Activated naive CD8-positive, alpha-beta T cell treated with anti-CD3 and anti-CD28 coated beads, Interleukin-2, amount 50 U/mL, for 24 hours (primary cell): ENCODE measurements at regions not wholly inside any gene's neighbourhood (a gene's known extent, or its start where the extent isn't known, plus 50 kb on each side); places are given as distances from the start of the nearest gene placed in this dataset.

Source experiments
- ATAC-seq: fragments of 150-1000 bp; cut with Tn5 transposase; one replicate; pipeline ENCODE4 v1.10.0; 2021
- DNase-seq: peaks from one replicate; pipeline ENCODE4 v3.0.0; 2021
- H3K27ac Mint-ChIP-seq: one replicate; pipeline ENCODE4 v1.8.0; 2021; ENCODE audit warnings: mild to moderate bottlenecking, mixed read lengths
- H3K27me3 Mint-ChIP-seq: one replicate; pipeline ENCODE4 v1.8.0; 2021; ENCODE audit warnings: mixed read lengths
- H3K36me3 Mint-ChIP-seq: one replicate; pipeline ENCODE4 v1.8.0; 2021; ENCODE audit warnings: low read depth, mixed read lengths
- H3K4me1 Mint-ChIP-seq: one replicate; pipeline ENCODE4 v1.8.0; 2021; ENCODE audit warnings: mixed read lengths
- H3K4me3 Mint-ChIP-seq: one replicate; pipeline ENCODE4 v1.8.0; 2021; ENCODE audit warnings: mild to moderate bottlenecking, moderate library complexity, mixed read lengths
- H3K9me3 Mint-ChIP-seq: one replicate; pipeline ENCODE4 v1.8.0; 2021; ENCODE audit warnings: mixed read lengths

DNA sequence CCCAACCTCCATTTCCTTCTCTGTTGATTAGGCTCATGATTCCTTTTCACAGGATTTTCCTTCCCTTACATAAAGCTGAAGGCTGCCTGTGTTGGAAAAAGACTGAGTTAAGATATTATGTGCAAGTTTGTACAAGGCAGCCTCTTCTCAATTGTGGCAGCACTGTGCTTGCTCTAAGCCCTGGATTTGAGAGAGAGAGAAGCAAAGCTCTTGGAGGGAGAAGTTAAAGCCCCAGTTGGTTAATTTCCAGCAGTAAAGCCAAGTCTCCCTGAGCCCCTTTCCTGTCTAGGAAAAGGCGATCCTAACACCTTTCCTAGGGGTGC is 128.3 kb upstream of the SESN3 start:
- H3K9me3 Mint-ChIP-seq = no peaks in the 10 kb centered on the region
- H3K4me3 Mint-ChIP-seq = no peak overlapping the region
- no peaks in the 10 kb centered on the region for H3K36me3 Mint-ChIP-seq
- DNase-seq (no peak), ATAC-seq (no peak)
- no peak overlapping the region for H3K27ac Mint-ChIP-seq
- H3K27me3 Mint-ChIP-seq = no peaks in the 10 kb centered on the region
- H3K4me1 Mint-ChIP-seq = no peaks in the 10 kb centered on the region

- no peaks in the 10 kb centered on the region for H3K9me3 Mint-ChIP-seq
- ATAC-seq = no peak
- no peak for DNase-seq
- H3K36me3 Mint-ChIP-seq = no peaks in the 10 kb centered on the region
- no peak overlapping the region for H3K4me3 Mint-ChIP-seq
- no peak overlapping the region for H3K27ac Mint-ChIP-seq
- H3K4me1 Mint-ChIP-seq = no peaks in the 10 kb centered on the region
- no peaks in the 10 kb centered on the region for H3K27me3 Mint-ChIP-seq
These were observed 127.7 kb upstream of the SESN3 start for GRCh38 chr11:95358511-95359340.

DNA sequence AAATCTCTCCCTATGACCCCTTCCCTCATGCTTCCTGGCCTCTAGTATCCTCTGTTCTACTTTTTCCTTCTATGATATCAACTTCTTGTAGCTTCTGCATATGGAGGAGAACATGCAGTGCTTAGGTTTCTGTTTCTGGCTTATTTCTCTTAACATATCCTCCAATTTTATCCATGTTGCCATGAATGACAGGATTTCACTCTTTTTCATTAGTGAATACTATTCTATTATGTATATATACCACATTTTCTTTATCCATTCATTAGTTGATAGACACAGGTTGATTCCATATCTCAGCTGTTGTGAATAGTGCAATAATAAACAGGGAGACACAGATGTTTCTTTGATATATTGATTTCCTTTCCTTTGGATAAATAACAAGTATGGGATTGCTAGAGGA is 123.3 kb upstream of the SESN3 start:
- ATAC-seq (no peak), DNase-seq (no peak)
- Mint-ChIP-seq H3K4me3 (no peak overlapping the region), H3K27me3 (no peaks in the 10 kb centered on the region), H3K27ac (no peak overlapping the region), H3K9me3 (peaks cover 6% of the 10 kb centered on the region), H3K4me1 (no peaks in the 10 kb centered on the region), H3K36me3 (no peaks in the 10 kb centered on the region)

GRCh38 chr11:95353706-95354105 is 122.7 kb upstream of the SESN3 start:
- ATAC-seq (no peak), DNase-seq (no peak)
- Mint-ChIP-seq H3K4me3 (no peak overlapping the region), H3K27me3 (no peaks in the 10 kb centered on the region), H3K4me1 (no peaks in the 10 kb centered on the region), H3K36me3 (peaks cover 3% of the 10 kb centered on the region), H3K27ac (no peak overlapping the region), H3K9me3 (peaks cover 12% of the 10 kb centered on the region)

GRCh38 chr11:95352733-95353346 is 121.8 kb upstream of the SESN3 start:
- Mint-ChIP-seq H3K9me3 (peaks cover 17% of the 10 kb centered on the region), H3K4me3 (no peak overlapping the region), H3K4me1 (no peaks in the 10 kb centered on the region), H3K36me3 (peaks cover 6% of the 10 kb centered on the region), H3K27me3 (no peaks in the 10 kb centered on the region), H3K27ac (no peak overlapping the region)
- DNase-seq (no peak), ATAC-seq (no peak)

DNA sequence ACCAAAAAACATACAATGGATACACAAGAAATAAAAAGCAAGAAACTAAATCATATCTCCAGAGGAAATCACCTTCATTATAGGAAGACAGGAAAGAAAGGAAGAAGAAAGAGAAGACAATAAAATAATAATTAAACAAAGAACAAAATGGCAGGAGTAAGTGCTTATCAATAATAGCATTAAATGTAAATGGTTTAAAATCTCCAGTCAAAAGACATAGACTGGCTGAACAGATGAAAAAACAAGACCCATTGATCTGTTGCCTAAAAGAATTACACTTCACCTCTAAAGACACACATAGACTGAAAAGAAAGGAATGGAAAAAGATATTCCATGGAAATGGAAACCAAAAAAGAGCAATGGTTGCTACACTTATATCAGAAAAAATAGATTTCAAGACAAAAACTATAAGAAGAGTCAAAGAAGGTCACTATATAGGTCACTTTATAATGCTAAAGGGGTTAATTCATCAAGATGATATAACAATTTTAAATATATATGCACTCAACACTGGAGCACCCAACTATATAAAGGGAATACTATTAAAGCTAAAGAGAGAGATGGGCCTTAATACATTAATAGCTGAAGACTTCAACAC is 118.4 kb upstream of the SESN3 start:
- peaks cover 6% of the 10 kb centered on the region for H3K36me3 Mint-ChIP-seq
- DNase-seq (no peak), ATAC-seq (no peak)
- H3K4me3 Mint-ChIP-seq = no peak overlapping the region
- H3K4me1 Mint-ChIP-seq = peaks cover 19% of the 10 kb centered on the region
- no peak overlapping the region for H3K27ac Mint-ChIP-seq
- peaks cover 17% of the 10 kb centered on the region for H3K9me3 Mint-ChIP-seq
- H3K27me3 Mint-ChIP-seq = no peaks in the 10 kb centered on the region

GRCh38 chr11:95346265-95346664 is 115.3 kb upstream of the SESN3 start:
- Mint-ChIP-seq H3K4me3 (no peak overlapping the region), H3K27me3 (no peaks in the 10 kb centered on the region), H3K36me3 (peaks cover 6% of the 10 kb centered on the region), H3K9me3 (peaks cover 17% of the 10 kb centered on the region), H3K27ac (peak overlapping the region; percentile 56), H3K4me1 (peaks cover 35% of the 10 kb centered on the region)
- ATAC-seq (peak; percentile 45), DNase-seq (no peak)

DNA sequence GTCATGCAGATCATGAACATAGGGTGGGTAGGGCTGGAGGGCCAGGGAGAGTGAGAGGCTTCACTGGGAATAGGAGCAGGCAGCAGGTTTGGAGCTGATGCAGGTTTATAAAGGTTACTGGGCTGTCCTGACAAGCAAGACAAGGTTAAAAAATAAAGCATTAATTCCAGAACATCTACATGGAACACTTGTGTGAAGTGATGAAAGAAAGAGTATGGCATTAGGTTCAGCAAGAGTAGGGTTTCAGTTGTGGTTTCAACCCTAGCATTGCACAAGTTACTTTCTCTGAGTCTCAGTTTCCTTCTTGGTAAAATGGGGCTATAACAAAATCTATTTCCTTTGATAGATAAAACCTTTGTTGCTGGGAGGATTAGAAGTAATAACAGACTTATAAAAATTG is 114.6 kb upstream of the SESN3 start:
- Mint-ChIP-seq H3K36me3 (peaks cover 6% of the 10 kb centered on the region), H3K4me3 (no peak overlapping the region), H3K27me3 (no peaks in the 10 kb centered on the region), H3K9me3 (peaks cover 17% of the 10 kb centered on the region), H3K4me1 (peaks cover 35% of the 10 kb centered on the region), H3K27ac (peak overlapping the region; percentile 76)
- peak; percentile 65 for ATAC-seq
- no peak for DNase-seq

- no peak overlapping the region for H3K4me3 Mint-ChIP-seq
- peaks cover 6% of the 10 kb centered on the region for H3K36me3 Mint-ChIP-seq
- H3K27me3 Mint-ChIP-seq = no peaks in the 10 kb centered on the region
- peaks cover 17% of the 10 kb centered on the region for H3K9me3 Mint-ChIP-seq
- ATAC-seq (no peak), DNase-seq (no peak)
- peaks cover 35% of the 10 kb centered on the region for H3K4me1 Mint-ChIP-seq
- H3K27ac Mint-ChIP-seq = peak overlapping the region; percentile 76
These were observed 114.1 kb upstream of the SESN3 start for GRCh38 chr11:95344932-95345642.

DNA sequence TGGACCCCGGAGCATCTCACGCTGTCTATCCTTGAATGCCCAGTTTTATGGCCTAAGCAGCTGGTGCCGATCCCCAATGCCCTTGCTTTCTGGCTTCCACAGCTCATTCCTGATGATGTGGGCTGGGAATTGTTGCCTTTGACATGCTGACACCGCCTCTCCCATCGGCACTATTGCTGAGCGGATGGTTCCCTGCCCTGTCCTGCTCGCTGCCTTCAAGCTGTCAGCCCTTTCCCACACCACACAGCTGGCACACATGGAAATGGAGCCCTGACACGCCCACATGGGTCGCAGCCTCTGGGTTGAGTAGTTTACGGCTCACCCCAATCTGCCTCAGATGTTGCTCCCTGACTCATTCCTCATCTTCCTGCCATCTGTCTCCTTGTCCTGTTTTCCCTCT is 110.2 kb upstream of the SESN3 start:
- ATAC-seq (no peak), DNase-seq (no peak)
- no peak overlapping the region for H3K4me3 Mint-ChIP-seq
- no peaks in the 10 kb centered on the region for H3K27me3 Mint-ChIP-seq
- H3K36me3 Mint-ChIP-seq = no peaks in the 10 kb centered on the region
- H3K9me3 Mint-ChIP-seq = no peaks in the 10 kb centered on the region
- no peak overlapping the region for H3K27ac Mint-ChIP-seq
- peaks cover 34% of the 10 kb centered on the region for H3K4me1 Mint-ChIP-seq

DNA sequence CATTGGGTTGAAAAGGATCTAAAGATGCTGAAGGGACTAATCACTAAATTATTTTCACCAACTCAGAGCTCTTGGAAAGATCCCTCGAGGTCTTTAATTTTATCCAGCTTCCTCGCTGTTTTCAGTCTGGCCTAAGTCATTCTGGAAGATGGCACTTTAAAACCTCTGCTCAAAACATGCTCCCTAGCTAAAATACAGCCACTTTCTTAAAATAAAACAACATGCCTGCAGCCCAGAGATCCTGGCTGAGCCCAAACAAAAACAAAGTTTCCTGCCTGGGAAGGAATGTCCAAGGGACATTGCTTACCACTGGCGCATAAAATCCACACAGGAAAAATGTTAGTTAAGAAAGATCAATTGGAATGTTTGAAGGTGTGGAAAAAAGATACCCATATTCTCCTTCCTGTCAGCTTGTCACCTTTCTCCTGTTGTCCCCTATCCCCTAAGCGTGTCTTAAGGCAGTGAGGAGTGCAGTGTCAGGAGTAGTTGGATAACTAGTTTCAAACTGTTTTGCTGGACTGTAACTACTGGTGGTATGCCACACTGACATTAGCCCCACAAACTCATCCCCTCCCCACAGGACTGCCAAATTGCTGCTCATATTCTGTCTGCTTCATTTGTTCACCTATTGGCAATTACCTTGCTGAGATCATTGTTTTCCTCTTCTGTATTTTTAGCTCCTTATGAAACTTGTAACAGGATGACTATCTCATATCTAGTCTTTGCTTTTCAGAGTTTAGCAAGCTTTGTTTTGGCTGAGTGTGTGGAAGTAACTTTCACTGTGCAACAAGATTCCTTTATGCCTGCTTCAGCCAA is 108.3 kb upstream of the SESN3 start:
- DNase-seq (no peak), ATAC-seq (no peak)
- no peaks in the 10 kb centered on the region for H3K36me3 Mint-ChIP-seq
- no peaks in the 10 kb centered on the region for H3K27me3 Mint-ChIP-seq
- H3K9me3 Mint-ChIP-seq = no peaks in the 10 kb centered on the region
- H3K4me3 Mint-ChIP-seq = no peak overlapping the region
- no peak overlapping the region for H3K27ac Mint-ChIP-seq
- H3K4me1 Mint-ChIP-seq = peaks cover 22% of the 10 kb centered on the region

DNA sequence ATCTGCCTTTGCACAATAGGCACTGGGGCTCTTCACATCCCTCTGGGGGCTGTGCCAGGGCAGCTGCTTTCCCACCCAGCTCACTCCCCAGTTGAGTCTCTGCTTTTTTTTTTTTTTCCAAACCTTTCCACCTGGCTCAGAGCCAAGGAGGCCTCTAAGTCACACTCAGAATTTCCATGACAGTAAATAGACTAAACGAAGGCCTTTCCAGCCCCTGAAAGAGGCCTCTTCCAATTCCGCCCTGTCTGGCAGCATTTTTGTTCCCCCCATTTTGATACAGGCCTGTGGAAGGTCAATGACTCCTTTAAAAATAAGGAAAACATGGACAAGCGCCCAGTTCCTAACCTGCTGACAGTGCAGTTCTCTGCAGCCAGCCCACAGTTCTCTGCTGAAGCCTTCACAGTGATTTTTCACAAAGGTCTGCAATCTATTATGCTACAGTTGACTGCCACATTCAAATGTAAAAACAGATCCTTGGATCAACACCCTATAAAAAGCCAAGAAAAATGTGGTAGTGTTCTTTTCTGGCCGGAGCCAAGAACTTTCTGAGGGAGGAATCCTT is 107.5 kb upstream of the SESN3 start:
- no peak for DNase-seq
- no peaks in the 10 kb centered on the region for H3K27me3 Mint-ChIP-seq
- H3K36me3 Mint-ChIP-seq = no peaks in the 10 kb centered on the region
- H3K9me3 Mint-ChIP-seq = no peaks in the 10 kb centered on the region
- H3K27ac Mint-ChIP-seq = no peak overlapping the region
- no peak overlapping the region for H3K4me3 Mint-ChIP-seq
- peaks cover 19% of the 10 kb centered on the region for H3K4me1 Mint-ChIP-seq
- ATAC-seq = peak; percentile 41

- Mint-ChIP-seq H3K9me3 (no peaks in the 10 kb centered on the region), H3K27ac (no peak overlapping the region), H3K4me1 (peaks cover 13% of the 10 kb centered on the region), H3K4me3 (no peak overlapping the region), H3K27me3 (no peaks in the 10 kb centered on the region), H3K36me3 (no peaks in the 10 kb centered on the region)
- ATAC-seq = no peak
- DNase-seq = no peak
These were observed 107.0 kb upstream of the SESN3 start for GRCh38 chr11:95337972-95338429.
